SK-N-SH (cell line): ENCODE measurements at regions not wholly inside any gene's neighbourhood (a gene's known extent, or its start where the extent isn't known, plus 50 kb on each side); places are given as distances from the start of the nearest gene placed in this dataset.

Source experiments
- CTCF ChIA-PET: fragments of 300-600, 350-600 bp; formaldehyde crosslinking; extraction: SDS; loops from one replicate; lab custom pipeline; 2021; lab: Yijun Ruan, JAX
- POLR2A ChIA-PET: fragments of 350-600 bp; sonication (Branson Sonifier 250); formaldehyde crosslinking; extraction: SDS; loops from one replicate; lab custom pipeline; 2020; ENCODE audit warnings: antibody characterized with exemption, inconsistent platforms; lab: Yijun Ruan, JAX
- DNase-seq: peaks from one replicate; pipeline ENCODE4 v3.0.0; 2012
- H2AFZ ChIP-seq: fragments of 200-600 bp; sonication (generic); 2 replicates; pipeline ENCODE4 v1.8.1; 2016; ENCODE audit warnings: antibody characterized with exemption, mild to moderate bottlenecking, low read depth
- H3F3A ChIP-seq: fragments of 200-600 bp; sonication (generic); replicated peaks from 2 replicates; pipeline ENCODE3; 2016; ENCODE audit warnings: antibody characterized with exemption, mild to moderate bottlenecking; ENCODE audit not compliant: insufficient read depth
- H3K27ac ChIP-seq, 2 experiments: fragments of 200-500 bp in 1 of 2; fragments of 200-600 bp in 1 of 2; sonication (Bioruptor generic) in 1 of 2; sonication (generic), shearing (Covaris generic) in 1 of 2; 2 replicates each; pipeline versions ENCODE4 v1.5.1 to v1.6.1; 2014 to 2016; ENCODE audit warnings: low read depth in 2 of 2, inconsistent platforms in 1 of 2, low read length in 1 of 2, mild to moderate bottlenecking in 1 of 2, mixed read lengths in 1 of 2
- H3K27me3 ChIP-seq: fragments of 200-600 bp; sonication (generic), shearing (Covaris generic); 2 replicates; pipeline ENCODE4 v1.6.1; 2016; ENCODE audit warnings: mixed run types; ENCODE audit not compliant: insufficient read depth
- H3K36me3 ChIP-seq, 2 experiments: fragments of 200-500 bp in 1 of 2; fragments of 200-600 bp in 1 of 2; sonication (Bioruptor generic) in 1 of 2; sonication (generic) in 1 of 2; replicated peaks in 1 of 2; 2 replicates each; pipeline versions ENCODE3 to v1.5.1; 2014 to 2016; ENCODE audit warnings: low read length in 1 of 2, mild to moderate bottlenecking in 1 of 2; ENCODE audit not compliant: insufficient read depth in 2 of 2, control insufficient read depth in 1 of 2
- H3K4me1 ChIP-seq, 2 experiments: fragments of 200-500 bp in 1 of 2; fragments of 200-600 bp in 1 of 2; sonication (Bioruptor generic) in 1 of 2; sonication (generic), shearing (Covaris generic) in 1 of 2; 2 replicates each; pipeline versions ENCODE4 v1.5.1 to v1.6.1; 2014 to 2016; ENCODE audit warnings: low read depth in 1 of 2, low read length in 1 of 2, mixed run types in 1 of 2; ENCODE audit not compliant: insufficient read depth in 2 of 2, control insufficient read depth in 1 of 2
- H3K4me2 ChIP-seq: fragments of 200-600 bp; sonication (generic), shearing (Covaris generic); 2 replicates; pipeline ENCODE4 v1.6.1; 2017; ENCODE audit warnings: mixed run types
- H3K4me3 ChIP-seq, 2 experiments: fragments of 200-500 bp in 1 of 2; fragments of 200-600 bp in 1 of 2; sonication (Bioruptor generic) in 1 of 2; sonication (generic), shearing (Covaris generic) in 1 of 2; 2 replicates each; pipeline versions ENCODE4 v1.5.1 to v1.8.1; 2014 to 2016; ENCODE audit warnings: low read depth in 2 of 2, inconsistent platforms in 1 of 2, low read length in 1 of 2, mild to moderate bottlenecking in 1 of 2, mixed read lengths in 1 of 2, moderate library complexity in 1 of 2
- H3K79me2 ChIP-seq: fragments of 200-600 bp; sonication (generic); 2 replicates; pipeline ENCODE4 v1.8.1; 2017; ENCODE audit warnings: mild to moderate bottlenecking; ENCODE audit not compliant: insufficient read depth
- H3K9ac ChIP-seq: fragments of 200-600 bp; sonication (generic); 2 replicates; pipeline ENCODE4 v1.6.1; 2017; ENCODE audit warnings: mixed run types
- H3K9me2 ChIP-seq: fragments of 200-600 bp; sonication (generic); 2 replicates; pipeline ENCODE4 v1.6.1; 2017; ENCODE audit warnings: mixed run types
- H3K9me3 ChIP-seq: fragments of 200-600 bp; sonication (generic); 2 replicates; pipeline ENCODE4 v1.6.1; 2017; ENCODE audit warnings: mixed run types, mild to moderate bottlenecking, moderate library complexity
- H4K20me1 ChIP-seq: fragments of 200-600 bp; sonication (generic); 2 replicates; pipeline ENCODE4 v1.6.1; 2017; ENCODE audit warnings: mild to moderate bottlenecking, mixed run types; ENCODE audit not compliant: insufficient read depth
- FOXM1 ChIP-seq: IDR thresholded peaks from 2 replicates; pipeline ENCODE4 v1.4.0; 2012; ENCODE audit warnings: low read depth, mild to moderate bottlenecking
- MAX ChIP-seq: IDR thresholded peaks from 2 replicates; pipeline ENCODE4 v1.4.0; 2012; ENCODE audit warnings: low read depth
- MEF2A ChIP-seq: IDR thresholded peaks from 2 replicates; pipeline ENCODE4 v1.4.0; 2012; ENCODE audit warnings: low read depth, borderline replicate concordance
- MXI1 ChIP-seq: IDR thresholded peaks from 2 replicates; pipeline ENCODE4 v1.6.1; 2012; ENCODE audit warnings: mild to moderate bottlenecking, low read depth, low read length, improper control_type of control experiment
- NRF1 ChIP-seq: IDR thresholded peaks from 2 replicates; pipeline ENCODE4 v1.6.1; 2012; ENCODE audit warnings: low read depth, mild to moderate bottlenecking, low read length
- REST ChIP-seq: IDR thresholded peaks from 2 replicates; pipeline ENCODE4 v1.6.1; 2012; ENCODE audit warnings: mild to moderate bottlenecking, low read depth, low read length, moderate library complexity
- SIN3A ChIP-seq: IDR thresholded peaks from 2 replicates; pipeline ENCODE4 v1.6.1; 2012; ENCODE audit warnings: low read depth, mild to moderate bottlenecking, low read length, moderate library complexity, borderline replicate concordance
- SMC3 ChIP-seq: IDR thresholded peaks from 2 replicates; pipeline ENCODE4 v1.6.1; 2012; ENCODE audit warnings: low read depth, low read length, improper control_type of control experiment
- TEAD4 ChIP-seq: IDR thresholded peaks from 2 replicates; pipeline ENCODE4 v1.4.0; 2012; ENCODE audit warnings: mild to moderate bottlenecking, borderline replicate concordance; ENCODE audit not compliant: insufficient read depth
- ZBTB33 ChIP-seq: IDR thresholded peaks from 2 replicates; pipeline ENCODE4 v1.4.0; 2012; ENCODE audit warnings: low read depth, borderline replicate concordance
- WGBS: methylation state at CpG from one replicate; pipeline ENCODE4 v1.1.6; 2017; ENCODE audit warnings: low lambda C conversion rate; 5-methylcytosine and 5-hydroxymethylcytosine counted together

- H3K4me2 ChIP-seq: no peak overlapping the region
- POLR2A ChIA-PET: no interaction called here
- CTCF ChIA-PET: interaction anchor here (5.1 kb wide), 1 partner anchor 8 kb away, joined by 35 read pairs; no protein-coding TSS in a partner anchor
Observed at GRCh38 chr12:127389923-127390322, 877.0 kb upstream of the TMEM132C start.

GRCh38 chr12:127393465-127393864, 873.5 kb upstream of the TMEM132C start:
- Histone ChIP-seq H3K9me3 (no peaks in the 10 kb centered on the region), H3K4me1 (no peaks in the 10 kb centered on the region; a peak in 1 of 4 replicates), H3K27me3 (no peaks in the 10 kb centered on the region), H3F3A (no peaks in the 10 kb centered on the region), H3K79me2 (no peaks in the 10 kb centered on the region), H3K27ac (no peak overlapping the region), H3K9ac (no peak overlapping the region), H3K4me2 (no peak overlapping the region), H2AFZ (no peak overlapping the region), H3K4me3 (no peak overlapping the region), H3K9me2 (no peaks in the 10 kb centered on the region), H4K20me1 (no peaks in the 10 kb centered on the region), H3K36me3 (no peaks in the 10 kb centered on the region)
- ChIA-PET CTCF (interaction anchor here (5.1 kb wide), 1 partner anchor 12 kb away, joined by 35 read pairs; no protein-coding TSS in a partner anchor), POLR2A (no interaction called here)
- DNase-seq: no peak
- TF ChIP-seq MAX (no peak), ZBTB33 (no peak), SMC3 (no peak), SIN3A (no peak), MXI1 (no peak), NRF1 (no peak), MEF2A (no peak), FOXM1 (no peak)
- WGBS: 8% methylated on average over 4 of the region's 4 CpGs

More at GRCh38 chr12:127389923-127390322, 877.0 kb upstream of the TMEM132C start:
- no peaks in the 10 kb centered on the region for H3F3A ChIP-seq
- no peak overlapping the region for H2AFZ ChIP-seq
- H3K9me3 ChIP-seq: no peaks in the 10 kb centered on the region
- no peaks in the 10 kb centered on the region for H3K36me3 ChIP-seq
- 20% methylated on average over 2 of the region's 2 CpGs for WGBS
- no peaks in the 10 kb centered on the region for H4K20me1 ChIP-seq
- H3K79me2 ChIP-seq: no peaks in the 10 kb centered on the region
- no peaks in the 10 kb centered on the region for H3K9me2 ChIP-seq
- TF ChIP-seq TEAD4: no peak
- TF ChIP-seq NRF1: no peak
- peak; percentile 84 for TF ChIP-seq REST
- H3K27me3 ChIP-seq: no peaks in the 10 kb centered on the region
- no peak overlapping the region for H3K9ac ChIP-seq
- no peaks in the 10 kb centered on the region for H3K4me1 ChIP-seq
- DNase-seq: no peak
- no peak overlapping the region for H3K27ac ChIP-seq
- H3K4me3 ChIP-seq: no peak overlapping the region
